GM12864 (cell line): ENCODE measurements at regions not wholly inside any gene's neighbourhood (a gene's known extent, or its start where the extent isn't known, plus 50 kb on each side); places are given as distances from the start of the nearest gene placed in this dataset.
"Not testable (repeated sequence)": the region's sequence is repeated elsewhere in the genome, so short reads cannot be mapped to it uniquely, and the experiment has no call there.

Experiments
- DNase-seq: peaks from one replicate; pipeline ENCODE4 v3.0.0-alpha.2; 2011; ENCODE audit warnings: low read depth
- H3K4me3 ChIP-seq: 2 replicates; pipeline ENCODE4 v1.5.1; 2011; ENCODE audit warnings: mild to moderate bottlenecking, low read depth, low read length, control low read depth
- CTCF ChIP-seq: IDR thresholded peaks from 2 replicates; pipeline ENCODE4 v1.5.1; 2011; ENCODE audit warnings: low read depth, mild to moderate bottlenecking, moderate library complexity, low read length, control low read depth, inconsistent platforms; ENCODE audit errors: missing control alignments

GRCh38 chr16:22719945-22720344 lies 94.0 kb upstream of the HS3ST2 start:
- TF ChIP-seq CTCF = no peak
- no peak overlapping the region for H3K4me3 ChIP-seq
- no peak for DNase-seq

GRCh38 chr16:22721511-22722100 lies 92.4 kb upstream of the HS3ST2 start:
- TF ChIP-seq CTCF = no peak
- no peak for DNase-seq
- H3K4me3 ChIP-seq = no peak overlapping the region

GRCh38 chr16:22722551-22723541 lies 91.1 kb upstream of the HS3ST2 start:
- not testable (repeated sequence) for H3K4me3 ChIP-seq, DNase-seq

- DNase-seq = no peak
- no peak for TF ChIP-seq CTCF
- no peak overlapping the region for H3K4me3 ChIP-seq
These were observed 87.1 kb upstream of the HS3ST2 start for GRCh38 chr16:22726868-22727267.

- no peak for TF ChIP-seq CTCF
These were observed 86.4 kb upstream of the HS3ST2 start for GRCh38 chr16:22727285-22728166.

DNA sequence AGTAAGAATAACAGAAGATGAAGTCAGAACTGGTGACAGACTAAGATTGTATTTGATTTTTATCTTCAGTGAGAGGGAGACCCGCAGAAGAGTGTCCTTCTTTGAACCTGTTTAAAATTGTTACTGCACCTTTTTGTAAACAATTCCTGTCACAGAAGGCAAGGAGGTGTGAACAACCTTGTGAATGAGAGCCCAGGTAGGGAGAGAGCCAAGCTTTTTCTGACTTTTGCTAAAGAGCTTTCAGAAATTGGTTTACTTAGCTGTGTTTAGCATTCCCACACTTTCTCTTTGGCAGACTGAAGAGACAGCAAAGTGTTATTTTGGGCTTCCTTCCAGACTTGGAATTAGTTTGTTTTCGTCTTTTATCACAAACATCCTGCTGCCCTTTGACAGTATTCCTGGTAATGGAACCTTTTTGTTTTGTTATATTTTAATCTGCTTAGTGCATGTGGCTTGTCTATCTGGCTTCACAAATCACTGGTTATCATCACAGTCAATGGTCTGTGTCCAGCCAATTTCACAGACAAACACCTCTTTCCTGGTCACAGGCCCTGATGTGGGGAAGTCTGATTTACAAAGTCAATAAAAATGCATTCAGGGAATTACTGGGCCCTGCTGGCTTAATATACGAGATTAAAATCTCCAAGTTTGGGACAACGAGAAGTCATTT lies 85.7 kb upstream of the HS3ST2 start:
- no peak for DNase-seq
- TF ChIP-seq CTCF = no peak
- no peak overlapping the region for H3K4me3 ChIP-seq

More at GRCh38 chr16:22727285-22728166, 86.4 kb upstream of the HS3ST2 start:
- no peak overlapping the region for H3K4me3 ChIP-seq
- no peak for DNase-seq
